HCT116 (cell line): ENCODE measurements at regions not wholly inside any gene's neighbourhood (a gene's known extent, or its start where the extent isn't known, plus 50 kb on each side); places are given as distances from the start of the nearest gene placed in this dataset.

Experiments used
- ATAC-seq: fragments of 200-7000 bp; cut with Tn5 transposase; 2 replicates; pipeline ENCODE4 v1.9.1; 2020; ENCODE audit warnings: mild to moderate bottlenecking, moderate library complexity
- BruUV-seq: library from RNA; stranded (reverse); fragments of 400-500 nt; replicated peaks from 2 replicates; lab custom pipeline; 2021; lab: Mats Ljungman, UMichigan
- CTCF ChIA-PET: fragments of 300-600 bp; sonication (Branson Sonifier 250); formaldehyde crosslinking; loops from one replicate; lab custom pipeline; 2021; ENCODE audit warnings: antibody characterized with exemption; lab: Charles Lee
- POLR2A ChIA-PET: fragments of 300-600, 350-600 bp; sonication (Branson Sonifier 250); formaldehyde crosslinking; loops from one replicate; lab custom pipeline; 2021; ENCODE audit warnings: antibody characterized with exemption; lab: Charles Lee
- RAD21 ChIA-PET, 2 experiments: fragments of 300-600 bp; sonication (Branson Sonifier 250); formaldehyde crosslinking; loops; one replicate each; lab custom pipeline; 2023; ENCODE audit warnings: low total read pairs in 2 of 2; ENCODE audit not compliant: uncharacterized antibody in 2 of 2, unreplicated experiment in 2 of 2, low non-redundant PET in 1 of 2; lab: Charles Lee
- DNase-seq: peaks from one replicate; pipeline ENCODE4 v3.0.0-alpha.2; 2010; ENCODE audit warnings: low read depth, low spot score
- H2AFZ ChIP-seq: fragments of 200-600 bp; shearing (Covaris generic), sonication (generic); 2 replicates; pipeline ENCODE4 v1.6.1; 2017; ENCODE audit warnings: low read depth, mixed run types, mixed read lengths, antibody characterized with exemption, low read length; ENCODE audit not compliant: poor library complexity, severe bottlenecking
- H3K27ac ChIP-seq: 2 replicates; pipeline ENCODE4 v1.5.1; 2012; ENCODE audit warnings: low read depth, low read length
- H3K27me3 ChIP-seq: fragments of 200-600 bp; sonication (generic); 2 replicates; pipeline ENCODE4 v1.6.1; 2016; ENCODE audit warnings: mixed run types, low read length, mixed read lengths; ENCODE audit not compliant: insufficient read depth
- H3K36me3 ChIP-seq, 2 experiments: fragments of 200-500 bp in 1 of 2; fragments of 200-600 bp in 1 of 2; sonication (Bioruptor generic) in 1 of 2; sonication (generic) in 1 of 2; 2 replicates each; pipeline versions ENCODE4 v1.5.1 to v1.6.1; 2014 to 2016; ENCODE audit warnings: low read length in 2 of 2, inconsistent platforms in 1 of 2, mixed read lengths in 1 of 2, mixed run types in 1 of 2; ENCODE audit not compliant: insufficient read depth in 2 of 2, control insufficient read depth in 1 of 2
- H3K4me1 ChIP-seq, 2 experiments: fragments of 200-600 bp in 1 of 2; sonication (generic) in 1 of 2; 2 replicates each; pipeline versions ENCODE4 v1.5.1 to v1.6.1; 2012 to 2017; ENCODE audit warnings: low read length in 2 of 2, inconsistent platforms in 1 of 2, mild to moderate bottlenecking in 1 of 2, mixed read lengths in 1 of 2, mixed run types in 1 of 2, moderate library complexity in 1 of 2; ENCODE audit not compliant: insufficient read depth in 2 of 2, control insufficient read depth in 1 of 2
- H3K4me2 ChIP-seq: fragments of 200-600 bp; sonication (generic); 2 replicates; pipeline ENCODE4 v1.6.1; 2017; ENCODE audit warnings: mixed run types, low read length, mixed read lengths
- H3K4me3 ChIP-seq, 2 experiments: fragments of 200-600 bp in 1 of 2; sonication (generic) in 1 of 2; replicated peaks in 1 of 2; 2 replicates each; pipeline ENCODE4 v1.5.1; 2011 to 2016; ENCODE audit warnings: low read length in 2 of 2, control low read depth in 1 of 2, low read depth in 1 of 2, mild to moderate bottlenecking in 1 of 2, mixed read lengths in 1 of 2, mixed run types in 1 of 2
- H3K79me2 ChIP-seq: fragments of 200-600 bp; sonication (generic); 2 replicates; pipeline ENCODE4 v1.6.1; 2017; ENCODE audit warnings: mild to moderate bottlenecking, mixed run types, low read length, moderate library complexity, mixed read lengths; ENCODE audit not compliant: insufficient read depth
- H3K9ac ChIP-seq: fragments of 200-600 bp; sonication (generic); 2 replicates; pipeline ENCODE4 v1.6.1; 2016; ENCODE audit warnings: low read length, mixed read lengths
- H3K9me2 ChIP-seq: fragments of 200-600 bp; sonication (generic), shearing (Covaris generic); 2 replicates; pipeline ENCODE4 v1.6.1; 2017; ENCODE audit warnings: mixed run types, mild to moderate bottlenecking, moderate library complexity; ENCODE audit not compliant: insufficient read depth
- H3K9me3 ChIP-seq, 2 experiments: fragments of 200-500 bp in 1 of 2; fragments of 200-600 bp in 1 of 2; sonication (Bioruptor generic) in 1 of 2; sonication (generic) in 1 of 2; 2 replicates each; pipeline ENCODE4 v1.6.1; 2014 to 2017; ENCODE audit warnings: low read length in 2 of 2, mixed read lengths in 2 of 2, inconsistent platforms in 1 of 2, low read depth in 1 of 2, mild to moderate bottlenecking in 1 of 2, mixed run types in 1 of 2, moderate library complexity in 1 of 2; ENCODE audit not compliant: control insufficient read depth in 1 of 2, insufficient read depth in 1 of 2
- H4K20me1 ChIP-seq: fragments of 200-600 bp; sonication (generic), shearing (Covaris generic); 2 replicates; pipeline ENCODE4 v1.6.1; 2017; ENCODE audit warnings: mixed run types, mild to moderate bottlenecking, moderate library complexity; ENCODE audit not compliant: insufficient read depth
- CBX3 ChIP-seq: IDR thresholded peaks from 2 replicates; pipeline ENCODE4 v1.6.1; 2012; ENCODE audit warnings: low read depth
- CEBPB ChIP-seq: IDR thresholded peaks from 2 replicates; pipeline ENCODE4 v1.6.1; 2012; ENCODE audit warnings: low read depth
- FOSL1 ChIP-seq: IDR thresholded peaks from 2 replicates; pipeline ENCODE4 v1.6.1; 2012; ENCODE audit warnings: low read depth
- JUND ChIP-seq: IDR thresholded peaks from 2 replicates; pipeline ENCODE4 v1.6.1; 2012
- MAX ChIP-seq: IDR thresholded peaks from 2 replicates; pipeline ENCODE4 v1.6.1; 2012
- POLR2A ChIP-seq: IDR thresholded peaks from 2 replicates; pipeline ENCODE4 v1.7.0; 2011; ENCODE audit warnings: borderline replicate concordance; ENCODE audit not compliant: insufficient read depth, insufficient read length; ENCODE audit errors: extremely low read depth
- RAD21 ChIP-seq: IDR thresholded peaks from 2 replicates; pipeline ENCODE4 v1.6.1; 2012; ENCODE audit warnings: low read depth, mild to moderate bottlenecking
- REST ChIP-seq: IDR thresholded peaks from 2 replicates; pipeline ENCODE4 v1.6.1; 2012; ENCODE audit warnings: low read depth
- SP1 ChIP-seq: IDR thresholded peaks from 2 replicates; pipeline ENCODE4 v1.6.1; 2012; ENCODE audit warnings: low read depth
- SRF ChIP-seq: IDR thresholded peaks from 2 replicates; pipeline ENCODE4 v1.6.1; 2012; ENCODE audit warnings: low read depth
- YY1 ChIP-seq: IDR thresholded peaks from 2 replicates; pipeline ENCODE4 v1.6.1; 2011; ENCODE audit warnings: low read length, low read depth, moderate library complexity, mild to moderate bottlenecking; ENCODE audit not compliant: insufficient replicate concordance; ENCODE audit errors: extremely low read depth
- ZBTB33 ChIP-seq: IDR thresholded peaks from 2 replicates; pipeline ENCODE4 v1.6.1; 2011; ENCODE audit warnings: mild to moderate bottlenecking, low read length, moderate library complexity; ENCODE audit not compliant: insufficient replicate concordance; ENCODE audit errors: extremely low read depth
- ZFX ChIP-seq: fragments of 450-650 bp; IDR thresholded peaks from 2 replicates; pipeline ENCODE4 v1.6.1; 2017
- ZNF274 ChIP-seq: fragments of 200-500 bp; sonication (Bioruptor generic); IDR thresholded peaks from 2 replicates; pipeline ENCODE4 v1.6.1; 2014; ENCODE audit warnings: mild to moderate bottlenecking, low read depth, low read length, inconsistent platforms
- intact Hi-C: fragments of 100-400 bp; cut with micrococcal nuclease; formaldehyde crosslinking; loops from 2 replicates; pipeline ENCODE4 v1.10.0; 2022

GRCh38 chr6:165944002-165944466, 223.6 kb downstream of the TBXT start:
- Histone ChIP-seq H3K9me2 (no peaks in the 10 kb centered on the region), H3K4me2 (no peak overlapping the region), H2AFZ (no peak overlapping the region), H4K20me1 (no peaks in the 10 kb centered on the region), H3K79me2 (no peaks in the 10 kb centered on the region), H3K27ac (no peak overlapping the region), H3K9me3 (no peaks in the 10 kb centered on the region), H3K9ac (no peak overlapping the region), H3K36me3 (no peaks in the 10 kb centered on the region), H3K4me3 (no peak overlapping the region), H3K4me1 (no peaks in the 10 kb centered on the region), H3K27me3 (no peaks in the 10 kb centered on the region)
- ChIA-PET RAD21 (no interaction called here), POLR2A (no interaction called here), CTCF (no interaction called here)
- DNase-seq (no peak), ATAC-seq (no peak)
- TF ChIP-seq YY1: no peak
- no peak for TF ChIP-seq RAD21
- TF ChIP-seq SP1: no peak
- TF ChIP-seq CEBPB: no peak
- no peak for TF ChIP-seq ZBTB33
- TF ChIP-seq ZNF274: no peak
- no peak for TF ChIP-seq ZFX
- BruUV-seq: no TSS peak
- intact Hi-C loops: no loop called here

- Histone ChIP-seq H3K4me2 (no peak overlapping the region), H3K4me3 (no peak overlapping the region), H3K9me2 (no peaks in the 10 kb centered on the region), H3K9me3 (no peaks in the 10 kb centered on the region), H3K4me1 (no peaks in the 10 kb centered on the region), H3K9ac (no peak overlapping the region), H3K36me3 (no peaks in the 10 kb centered on the region), H3K79me2 (no peaks in the 10 kb centered on the region), H3K27ac (no peak overlapping the region), H3K27me3 (no peaks in the 10 kb centered on the region), H2AFZ (no peak overlapping the region), H4K20me1 (no peaks in the 10 kb centered on the region)
- ChIA-PET CTCF (no interaction called here), POLR2A (no interaction called here), RAD21 (no interaction called here)
- no TSS peak for BruUV-seq
- intact Hi-C loops: no loop called here
- ATAC-seq (no peak), DNase-seq (no peak)
- TF ChIP-seq REST (no peak), CBX3 (no peak), YY1 (no peak), POLR2A (no peak), SRF (no peak), MAX (no peak), JUND (no peak), ZBTB33 (no peak), FOSL1 (no peak), CEBPB (no peak)
Observed at GRCh38 chr6:165941786-165942185, 225.9 kb downstream of the TBXT start.
